Keratinocyte (primary cell): ENCODE measurements at regions not wholly inside any gene's neighbourhood (a gene's known extent, or its start where the extent isn't known, plus 50 kb on each side); places are given as distances from the start of the nearest gene placed in this dataset.

Experiments
- CTCF ChIP-seq, 3 experiments: IDR thresholded peaks in 1 of 3; conservative IDR thresholded peaks in 1 of 3; optimal IDR thresholded peaks in 1 of 3; 2 replicates in 2 of 3; 3 replicates in 1 of 3; pipeline versions ENCODE3 to v1.5.1; 2011; ENCODE audit warnings: low read length in 3 of 3, mild to moderate bottlenecking in 3 of 3, moderate library complexity in 2 of 3, control low read depth in 1 of 3, inconsistent platforms in 1 of 3; ENCODE audit not compliant: insufficient read depth in 2 of 3; ENCODE audit errors: extremely low read depth in 1 of 3
- EZH2 ChIP-seq: IDR thresholded peaks from one replicate; pipeline ENCODE4 v1.6.1; 2012; ENCODE audit warnings: inconsistent platforms, mild to moderate bottlenecking, low read length, moderate library complexity

- TF ChIP-seq EZH2, result no peak
- no peak for TF ChIP-seq CTCF (optimal IDR thresholded peaks at IDR 0.05 in 1 of 3, IDR thresholded peaks at IDR 0.05 in 1 of 3, conservative IDR thresholded peaks at IDR 0.05 in 1 of 3; ENCODE audit: extremely low read depth in 1 of 3, insufficient read depth in 2 of 3, low read length in 3 of 3)
Measured at GRCh38 chr22:49593509-49593908, 234.2 kb downstream of the BRD1 start.
